HG03378 (cell line): ENCODE measurements at regions not wholly inside any gene's neighbourhood (a gene's known extent, or its start where the extent isn't known, plus 50 kb on each side); places are given as distances from the start of the nearest gene placed in this dataset.
"Not testable (repeated sequence)": the region's sequence is repeated elsewhere in the genome, so short reads cannot be mapped to it uniquely, and the experiment has no call there.

Experiments
- ATAC-seq: cut with Tn5 transposase; IDR thresholded peaks from one replicate; pipeline ENCODE4 v1.9.1; 2021; ENCODE audit warnings: mild to moderate bottlenecking, moderate library complexity; ENCODE audit not compliant: unreplicated experiment

DNA sequence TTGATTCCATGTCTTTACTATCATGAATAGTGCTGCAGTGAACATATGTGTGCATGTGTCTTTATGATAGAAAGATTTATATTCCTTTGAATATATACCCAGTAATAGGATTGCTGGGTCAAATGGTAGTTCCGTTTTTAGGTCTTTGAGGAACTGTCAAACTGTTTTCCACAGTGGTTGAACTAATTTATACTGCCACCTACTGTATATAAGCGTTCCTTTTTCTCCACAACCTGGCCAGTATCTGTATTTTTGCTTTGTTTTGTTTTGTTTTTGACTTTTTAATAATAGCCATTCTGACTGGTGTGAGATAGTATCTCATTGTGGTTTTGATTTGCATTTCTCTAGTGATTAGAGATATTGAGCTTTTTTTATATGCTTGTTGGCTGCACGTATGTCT lies 641.6 kb downstream of the SUCLG1 start:
- no peak for ATAC-seq

DNA sequence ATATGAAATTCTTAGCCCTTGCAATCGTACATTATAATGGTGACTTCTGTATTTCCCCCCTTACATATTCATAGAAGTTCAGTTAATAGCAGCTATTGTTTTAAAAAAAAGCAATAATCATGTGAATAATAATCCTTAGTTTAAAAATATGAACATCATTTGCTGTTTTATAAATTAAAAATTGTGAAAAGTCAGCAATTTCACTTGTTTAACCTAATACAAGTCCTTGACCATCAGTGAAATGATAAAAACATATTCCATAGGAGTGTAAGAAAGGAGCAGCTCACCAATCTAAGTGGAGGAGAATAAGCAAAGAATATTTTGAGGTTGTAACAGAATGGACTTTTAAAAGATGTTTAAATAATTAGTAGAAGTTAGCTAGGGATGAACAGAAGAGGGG lies 650.2 kb downstream of the SUCLG1 start:
- no peak for ATAC-seq

DNA sequence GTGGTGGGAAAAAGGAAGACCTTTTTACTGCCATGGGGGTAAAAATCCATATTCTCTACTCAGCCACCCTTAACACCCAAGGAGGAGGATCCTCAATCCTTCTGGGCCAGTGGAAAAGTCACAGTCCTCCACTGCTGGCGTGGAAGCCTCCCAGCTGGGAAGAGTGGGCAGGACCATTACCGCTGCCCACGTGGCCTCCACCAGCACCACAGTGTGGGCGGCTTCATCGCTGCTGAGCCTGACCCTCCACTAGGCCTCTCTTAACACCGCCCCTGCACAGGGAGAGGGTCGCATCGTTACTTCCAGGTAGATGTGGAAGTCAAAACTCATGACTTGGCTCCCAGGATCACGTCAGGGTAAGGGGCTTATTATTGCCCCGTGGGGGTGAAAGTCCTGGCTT lies 656.5 kb downstream of the SUCLG1 start:
- ATAC-seq: no peak

DNA sequence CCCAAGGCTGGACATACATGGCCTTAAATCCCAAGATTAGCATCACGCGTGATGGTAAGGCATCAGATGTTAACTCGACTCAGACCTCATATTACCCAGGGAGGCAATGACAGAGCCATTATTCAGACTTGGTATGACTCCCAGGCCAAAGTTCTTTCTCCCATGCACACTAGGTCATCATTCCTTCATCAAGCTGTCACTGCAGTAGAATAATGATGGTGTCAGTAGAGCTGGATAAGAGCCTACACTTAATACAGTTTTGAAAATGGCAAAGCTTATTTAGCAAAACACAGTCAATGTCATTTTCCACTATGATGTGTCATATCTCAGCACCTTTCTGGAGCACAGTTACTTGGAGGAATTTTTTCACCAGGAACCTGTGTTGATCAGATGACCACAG lies 663.3 kb downstream of the SUCLG1 start:
- no peak for ATAC-seq

DNA sequence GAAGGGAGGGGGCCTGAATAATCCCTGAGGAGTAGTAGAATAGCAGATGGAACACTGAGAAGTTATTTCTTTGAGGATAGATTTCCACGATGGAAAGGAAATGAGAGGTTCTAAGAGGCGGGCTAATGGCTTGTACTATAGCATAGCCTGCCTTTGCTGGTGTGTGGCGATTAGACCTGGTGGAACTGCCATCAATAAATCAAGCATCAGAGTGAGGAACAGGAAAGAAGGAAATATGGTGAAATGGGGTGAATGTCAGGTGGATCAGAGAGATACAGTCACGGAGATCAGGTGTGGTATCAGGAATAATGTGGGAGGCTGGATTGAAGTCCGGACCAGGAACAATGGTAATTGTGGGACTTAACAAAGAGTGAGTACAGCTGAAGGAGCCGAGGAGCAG lies 668.6 kb downstream of the SUCLG1 start:
- not testable (repeated sequence) for ATAC-seq

DNA sequence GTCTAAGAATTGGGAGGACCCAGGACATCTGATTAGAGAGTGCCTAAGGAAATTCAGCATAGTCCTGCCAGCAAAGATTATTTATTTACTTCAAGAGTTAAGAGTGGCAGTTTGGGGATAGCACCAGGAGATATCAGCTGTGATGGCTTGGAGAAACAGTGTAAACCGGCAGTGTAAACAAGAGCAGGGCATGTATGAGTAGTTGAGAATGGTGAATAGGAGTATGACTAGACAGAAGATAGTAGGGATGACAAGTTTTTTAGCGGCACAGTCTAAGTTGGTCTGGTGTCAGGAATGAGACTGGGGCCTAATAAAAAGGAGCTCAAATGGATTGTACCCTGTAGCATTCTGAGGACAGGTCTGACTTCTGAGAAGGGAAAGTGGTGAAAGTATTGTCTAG lies 669.4 kb downstream of the SUCLG1 start:
- ATAC-seq: not testable (repeated sequence)

DNA sequence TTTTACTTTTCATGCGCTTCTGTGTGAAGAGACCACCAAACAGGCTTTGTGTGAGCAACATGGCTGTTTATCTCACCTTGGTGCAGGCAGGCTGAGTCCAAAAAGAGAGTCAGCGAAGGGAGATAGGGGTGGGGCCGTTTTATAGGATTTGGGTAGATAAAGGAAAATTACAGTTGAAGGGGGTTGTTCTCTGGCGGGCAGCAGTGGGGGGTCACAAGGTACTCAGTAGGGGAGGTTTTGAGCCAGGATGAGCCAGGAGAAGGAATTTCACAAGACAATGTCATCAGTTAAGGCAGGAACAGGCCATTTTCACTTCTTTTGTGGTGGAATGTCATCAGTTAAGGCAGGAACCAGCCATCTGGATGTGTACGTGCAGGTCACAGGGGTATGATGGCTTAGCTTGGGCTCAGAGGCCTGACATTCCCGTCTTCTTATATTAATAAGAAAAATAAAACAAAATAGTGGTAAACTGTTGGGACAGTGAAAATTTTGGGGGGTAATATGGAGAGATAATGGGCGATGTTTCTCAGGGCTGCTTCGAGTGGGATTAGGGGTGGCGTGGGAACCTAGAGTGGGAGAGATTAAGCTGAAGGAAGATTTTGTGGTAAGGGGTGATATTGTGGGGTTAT lies 670.0 kb downstream of the SUCLG1 start:
- ATAC-seq: not testable (repeated sequence)

DNA sequence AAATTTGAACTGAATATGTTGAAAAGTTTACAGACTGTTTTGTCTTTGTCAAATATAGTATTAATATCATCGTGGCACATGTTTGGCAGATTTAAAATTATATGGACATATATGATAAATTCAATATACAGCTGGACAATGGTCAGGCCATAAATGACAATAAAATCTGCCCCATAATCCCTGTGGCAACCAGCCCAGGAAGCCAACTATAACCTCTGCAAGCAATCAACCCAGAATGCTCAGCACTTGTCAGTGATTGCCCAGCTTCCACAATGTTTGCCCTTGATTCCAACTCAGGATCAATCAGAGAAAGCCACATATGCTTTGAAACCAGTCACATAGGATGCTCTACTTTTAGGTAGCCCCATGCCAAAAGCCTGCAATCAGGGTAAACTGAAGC lies 671.9 kb downstream of the SUCLG1 start:
- no peak for ATAC-seq

DNA sequence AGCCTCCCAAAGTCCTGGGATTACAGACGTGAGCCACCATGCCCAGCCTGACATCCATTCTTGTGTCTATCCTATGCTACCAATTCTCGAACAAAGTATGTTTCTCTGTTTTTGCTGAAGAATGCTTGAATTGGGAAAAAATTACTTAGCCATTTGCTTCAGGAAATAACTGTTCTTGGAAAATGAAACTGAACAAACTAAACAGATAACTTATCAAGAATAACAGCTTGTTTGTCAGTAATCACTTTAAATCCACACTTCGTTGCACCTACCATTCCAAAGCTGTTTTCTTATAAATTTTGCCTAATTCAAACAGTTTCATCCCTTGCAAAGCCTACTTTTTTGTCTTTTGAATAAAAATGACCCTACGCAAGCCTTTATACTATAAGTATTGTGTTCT lies 672.9 kb downstream of the SUCLG1 start:
- ATAC-seq: no peak

DNA sequence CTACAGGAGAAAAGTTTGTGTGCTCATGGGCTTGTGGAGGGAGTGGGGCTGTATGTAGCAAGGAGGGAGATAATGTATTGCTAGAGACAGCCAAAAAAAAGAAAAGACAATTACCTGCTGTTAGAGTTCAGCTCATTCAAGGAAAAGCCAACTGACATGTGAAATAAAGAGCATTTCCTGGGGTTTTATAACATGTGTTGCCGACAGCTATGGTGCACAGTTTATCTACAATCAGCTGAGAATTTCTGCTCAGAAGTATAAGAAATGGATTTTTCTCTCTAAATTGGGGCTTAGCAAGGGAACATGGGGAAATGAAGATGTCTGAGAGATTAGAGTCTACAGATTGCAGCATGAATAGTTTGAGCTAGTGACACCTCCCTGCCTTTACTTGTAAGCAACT lies 674.1 kb downstream of the SUCLG1 start:
- ATAC-seq: no peak

DNA sequence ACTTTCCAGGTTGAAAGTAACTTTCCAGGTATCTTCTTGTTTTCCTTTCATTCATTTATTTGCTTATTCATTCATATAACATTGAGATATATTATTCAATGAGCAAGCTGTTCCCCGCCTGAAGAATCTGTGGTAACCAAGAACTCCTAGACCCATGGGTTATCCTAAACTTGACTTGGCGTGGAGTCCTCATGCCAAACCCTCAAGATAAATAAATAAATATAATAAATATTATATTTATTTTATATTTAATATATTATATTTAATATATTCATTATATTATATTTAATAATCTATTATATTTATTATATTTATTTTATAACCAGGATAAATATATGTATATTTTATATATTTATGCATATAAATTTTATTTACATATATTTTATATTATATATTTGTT lies 674.8 kb downstream of the SUCLG1 start:
- ATAC-seq: no peak

DNA sequence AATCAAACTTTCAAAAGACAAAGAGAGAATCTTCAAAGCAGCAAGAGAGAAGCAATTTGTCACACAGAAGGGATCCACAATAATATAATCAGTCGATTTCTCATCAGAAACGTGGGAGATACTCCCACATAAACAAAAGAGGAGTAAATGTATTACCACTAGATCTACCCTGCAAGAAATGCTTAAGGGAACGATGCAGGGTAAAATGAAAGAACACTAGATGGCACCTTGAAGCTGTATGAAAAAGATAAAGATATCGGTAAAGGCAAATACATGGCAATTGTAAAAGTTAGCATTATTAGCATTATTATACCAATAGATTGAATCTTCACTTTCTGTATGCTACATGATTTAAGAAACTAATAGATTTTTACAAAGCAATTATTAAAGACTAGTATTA lies 677.0 kb downstream of the SUCLG1 start:
- ATAC-seq: no peak

DNA sequence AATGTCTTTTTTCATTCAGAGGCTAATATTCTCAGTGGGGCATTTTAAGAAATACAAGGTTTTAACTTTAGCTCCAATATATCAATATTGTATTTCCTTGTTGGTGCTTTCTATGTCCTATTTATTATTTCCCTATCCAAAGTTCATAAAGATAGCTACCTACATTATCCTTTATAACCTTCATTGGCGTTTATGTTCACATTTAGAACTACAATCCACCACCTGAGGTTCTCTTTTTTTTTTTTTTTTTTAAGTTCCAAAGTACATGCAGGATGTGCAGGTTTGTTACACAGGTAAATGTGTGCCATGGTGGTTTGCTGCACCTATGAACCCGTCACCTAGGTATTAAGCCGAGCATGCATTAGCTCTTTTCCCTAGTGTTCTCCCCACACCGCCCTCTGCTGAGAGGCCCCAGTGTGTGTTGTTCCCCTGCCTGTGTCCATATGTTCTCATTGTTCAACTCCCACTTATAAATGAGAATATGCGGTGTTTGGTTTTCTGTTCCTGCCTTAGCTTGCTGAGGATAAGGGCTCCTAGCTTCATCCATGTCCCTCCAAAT lies 694.6 kb downstream of the SUCLG1 start:
- ATAC-seq: no peak

DNA sequence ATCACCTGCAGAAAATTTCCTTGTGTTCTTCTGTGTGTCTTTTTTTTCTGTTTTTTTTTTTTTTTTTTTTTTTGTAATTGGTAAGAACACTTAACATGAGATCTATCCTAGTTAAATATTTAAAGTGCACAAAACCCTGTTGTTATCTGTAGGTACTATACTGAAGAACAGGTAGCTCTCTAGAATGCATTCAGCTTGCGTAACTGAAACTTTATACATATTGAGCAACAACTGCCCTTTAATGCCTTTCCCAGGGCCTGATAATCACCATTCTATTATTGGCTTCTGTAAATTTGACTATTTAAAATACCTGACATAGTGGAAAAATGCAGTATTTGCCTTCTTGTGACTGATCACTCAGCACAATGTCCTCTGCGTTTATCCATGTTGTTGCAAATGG lies 701.8 kb downstream of the SUCLG1 start:
- no peak for ATAC-seq

DNA sequence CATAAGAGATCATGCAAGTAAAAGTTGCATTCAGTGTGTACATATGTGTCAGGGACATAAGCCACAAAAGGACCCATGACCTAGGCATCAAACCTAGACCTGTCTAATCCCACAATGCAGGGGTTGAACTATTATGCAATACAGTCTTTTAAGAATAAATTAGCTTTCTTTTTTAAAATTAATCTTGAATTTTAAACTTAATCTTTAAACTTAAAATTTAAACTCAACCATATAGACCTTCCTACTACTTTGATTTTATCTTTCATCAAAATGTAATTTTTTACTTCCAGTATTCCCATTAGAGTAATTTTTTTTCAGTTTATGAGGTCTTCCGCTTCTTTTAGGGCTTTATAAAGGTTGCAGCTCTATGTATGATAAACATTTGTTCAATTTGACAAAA lies 702.9 kb downstream of the SUCLG1 start:
- no peak for ATAC-seq

DNA sequence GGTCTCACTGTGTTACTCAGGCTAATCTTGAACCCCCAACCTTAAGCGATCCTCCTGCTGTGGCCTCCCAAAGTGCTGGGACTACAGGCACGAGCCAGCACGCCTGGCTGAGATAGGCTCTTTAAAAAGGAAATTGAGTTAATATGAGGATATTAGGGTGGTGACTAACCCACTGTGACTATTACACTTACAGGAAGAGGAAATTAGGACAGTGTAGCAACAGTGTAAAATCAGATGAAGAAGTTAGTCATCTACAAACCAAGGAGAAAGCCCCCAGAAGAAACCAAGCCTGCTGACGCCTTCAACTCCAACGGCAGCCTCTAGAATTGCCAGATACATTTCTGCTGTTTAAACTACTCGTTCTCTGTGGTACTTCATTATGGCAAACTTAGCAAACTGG lies 711.9 kb downstream of the SUCLG1 start:
- ATAC-seq: no peak

DNA sequence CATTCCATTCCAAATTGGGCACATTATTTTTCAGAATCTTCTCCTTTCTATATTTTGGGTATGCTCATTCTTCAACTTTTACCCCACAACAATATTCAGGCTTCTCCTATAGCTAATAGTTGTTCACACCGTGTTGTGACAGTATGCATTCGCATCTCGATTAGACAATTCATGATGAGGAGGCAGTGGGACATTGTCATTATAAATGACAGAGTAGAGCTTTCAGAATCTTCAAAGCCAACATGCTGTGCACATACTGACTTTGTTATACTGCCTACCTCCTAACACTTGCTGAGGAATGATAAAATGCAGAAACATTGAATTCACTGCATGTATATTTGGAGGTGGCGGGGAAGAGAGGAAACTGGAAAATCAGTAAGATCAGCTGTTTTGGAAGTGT lies 714.2 kb downstream of the SUCLG1 start:
- ATAC-seq: no peak

DNA sequence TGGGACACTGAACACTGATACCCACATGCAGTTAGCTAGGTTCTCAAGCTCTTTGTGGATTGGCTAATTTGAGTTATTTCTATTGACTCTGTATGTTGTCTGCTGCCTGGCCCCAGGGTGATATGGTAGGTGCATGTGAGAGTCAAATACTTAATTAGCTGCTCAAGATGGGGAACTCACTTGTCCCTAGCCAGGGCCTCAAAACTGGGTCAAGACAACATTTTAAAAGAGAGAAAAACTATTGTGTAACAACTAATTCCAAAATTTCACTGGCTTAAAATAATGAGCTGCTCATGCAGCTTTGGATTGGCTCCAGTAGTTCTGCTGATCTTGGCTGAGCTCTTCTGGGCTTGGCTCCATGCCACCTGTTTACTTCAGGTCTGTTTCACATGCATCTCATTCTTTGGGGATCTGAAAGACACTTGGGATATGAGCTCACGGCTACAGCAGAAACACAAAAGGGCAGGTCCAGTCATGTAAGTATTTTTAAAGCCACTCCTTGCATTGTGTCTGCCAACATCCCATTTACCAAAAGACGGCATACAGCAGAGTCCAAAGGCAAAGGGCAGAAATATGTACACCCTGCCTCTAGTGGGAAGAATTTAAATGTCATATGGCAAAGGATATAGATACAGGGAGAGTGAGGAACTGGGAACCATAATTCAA lies 716.8 kb downstream of the SUCLG1 start:
- no peak for ATAC-seq

DNA sequence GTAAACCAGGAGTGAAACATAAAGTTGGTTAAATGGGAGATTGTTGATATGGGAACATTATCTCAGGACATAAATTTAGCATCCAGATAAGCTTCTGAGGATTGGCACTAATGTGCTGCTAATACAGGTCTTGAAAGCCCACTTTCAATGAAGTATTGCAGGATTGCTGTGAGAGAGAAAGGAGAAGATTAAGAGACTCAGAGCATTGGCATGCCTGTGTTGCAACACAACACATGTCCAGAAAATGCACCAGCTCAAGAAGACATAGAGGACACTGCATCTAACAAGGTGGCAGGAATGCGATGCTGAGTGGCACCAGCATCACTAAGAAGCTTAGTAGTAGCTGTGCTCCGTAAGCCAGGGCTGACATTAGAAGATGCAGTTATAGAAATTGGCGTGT lies 728.9 kb downstream of the SUCLG1 start:
- ATAC-seq: no peak

DNA sequence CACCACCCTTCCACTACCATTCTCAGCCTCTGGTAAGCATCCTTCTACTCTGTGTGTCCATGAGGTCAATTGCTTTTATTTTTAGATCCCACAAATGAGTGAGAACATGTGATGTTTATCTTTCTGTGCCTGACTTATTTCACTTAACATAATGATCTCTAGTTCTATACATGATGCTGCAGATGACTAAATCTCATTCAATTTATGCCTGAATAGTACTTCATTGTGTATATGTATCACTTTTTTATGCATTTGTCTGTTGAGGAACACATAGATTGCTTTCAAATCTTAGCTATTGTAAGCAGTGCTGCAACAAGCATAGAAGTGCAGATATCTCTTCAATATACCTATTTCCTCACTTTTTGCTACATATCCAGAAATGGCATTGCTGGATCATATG lies 733.3 kb downstream of the SUCLG1 start:
- ATAC-seq: no peak

DNA sequence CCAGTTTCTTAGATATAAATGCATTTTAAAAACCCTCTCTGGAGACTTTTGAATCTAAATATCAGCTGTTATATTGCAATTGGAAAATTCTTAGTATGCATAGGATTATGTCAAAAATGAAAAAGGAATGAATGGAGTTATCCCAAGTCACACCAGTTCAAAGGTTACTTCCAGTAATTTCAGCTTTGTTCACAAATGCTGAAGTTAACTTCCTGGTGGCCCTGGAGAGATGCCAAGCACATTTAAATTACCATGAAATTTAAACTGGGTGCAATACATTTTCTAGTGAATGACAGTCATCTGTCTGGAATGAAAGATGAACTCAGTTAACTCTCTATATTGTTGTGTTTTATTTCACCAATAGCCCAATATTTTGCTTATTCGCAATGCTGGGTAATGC lies 753.9 kb downstream of the SUCLG1 start:
- no peak for ATAC-seq

DNA sequence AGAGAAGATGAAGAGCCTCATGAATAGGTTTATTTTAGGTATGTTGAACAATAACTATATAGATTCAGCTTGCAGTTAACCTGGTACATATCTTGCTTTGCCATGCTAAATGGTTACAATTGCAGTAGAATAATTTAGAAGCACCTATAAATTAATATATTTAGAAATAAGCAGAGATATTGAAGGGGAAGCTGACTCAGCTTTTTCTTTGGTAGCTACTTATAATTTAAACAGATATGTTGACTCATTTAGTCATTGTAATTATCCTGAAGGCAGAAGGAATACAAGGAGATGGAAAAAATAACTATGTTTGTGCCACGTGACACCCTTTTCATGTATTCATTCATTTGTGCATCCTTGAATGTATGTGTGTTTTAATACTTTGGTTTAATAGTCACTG lies 755.5 kb downstream of the SUCLG1 start:
- ATAC-seq: no peak

DNA sequence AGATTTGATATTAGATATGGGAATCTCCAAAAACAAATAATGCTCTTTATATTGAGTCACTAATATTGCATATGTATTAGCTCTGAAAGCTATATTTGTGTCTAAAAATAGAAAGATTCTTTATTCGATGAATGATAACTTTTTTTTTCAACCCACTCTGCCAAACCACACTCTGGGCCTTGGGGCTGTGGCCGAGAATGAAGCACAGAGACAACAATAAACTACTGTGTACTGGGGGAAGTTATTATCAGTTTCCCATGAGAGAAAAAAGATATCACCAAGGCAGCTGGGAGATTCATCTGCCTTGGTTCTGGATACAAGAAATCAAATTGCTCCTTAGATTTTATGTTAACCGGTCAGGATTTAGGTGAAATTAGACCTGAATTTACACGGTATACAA lies 762.2 kb downstream of the SUCLG1 start:
- ATAC-seq: no peak
